Stomach (tissue), 8 donors: ENCODE measurements at regions not wholly inside any gene's neighbourhood (a gene's known extent, or its start where the extent isn't known, plus 50 kb on each side); places are given as distances from the start of the nearest gene placed in this dataset.

ENCODE experiments used
- DNase-seq, 2 donors: peaks; one replicate each; pipeline versions ENCODE4 v3.0.0 to v3.0.0-alpha.2; 2013 to 2019
- H3K27ac ChIP-seq, 5 donors: fragments of 200-600 bp in 4 of 5; sonication (generic) in 4 of 5; one replicate each; pipeline ENCODE4 v1.5.1; 2013 to 2019; ENCODE audit warnings: mild to moderate bottlenecking in 1 of 5, moderate library complexity in 1 of 5
- H3K27me3 ChIP-seq, 3 donors: fragments of 200-600 bp; sonication (generic); one replicate each; pipeline ENCODE4 v1.5.1; 2017 to 2019; ENCODE audit warnings: mixed run types in 1 of 3
- H3K36me3 ChIP-seq, 4 donors: fragments of 200-600 bp; sonication (generic); 1 replicate in 3 of 4; 2 replicates in 1 of 4; pipeline ENCODE4 v1.5.1; 2016 to 2019
- H3K4me1 ChIP-seq, 4 donors: fragments of 200-600 bp; sonication (generic); one replicate each; pipeline ENCODE4 v1.5.1; 2016 to 2019
- H3K4me3 ChIP-seq, 4 donors: fragments of 200-600 bp; sonication (generic) in 3 of 4; one replicate each; pipeline ENCODE4 v1.5.1; 2016 to 2019; ENCODE audit warnings: mild to moderate bottlenecking in 1 of 4
- H3K9me3 ChIP-seq, 4 donors: fragments of 200-600 bp; sonication (generic); one replicate each; pipeline ENCODE4 v1.5.1; 2016 to 2019
- CTCF ChIP-seq, 7 experiments: fragments of 450-650 bp in 4 of 7; fragments of 200-600 bp in 3 of 7; sonication (generic) in 3 of 7; IDR thresholded peaks; one replicate each; pipeline ENCODE4 v1.5.1; 2016 to 2019; ENCODE audit warnings: antibody characterized with exemption in 7 of 7, control low read depth in 2 of 7, mild to moderate bottlenecking in 1 of 7
- EP300 ChIP-seq: sonication (generic); formaldehyde crosslinking; IDR thresholded peaks from one replicate; pipeline ENCODE4 v1.6.1; 2017; ENCODE audit warnings: antibody characterized with exemption
- POLR2A ChIP-seq, 4 donors: fragments of 450-650 bp; IDR thresholded peaks; one replicate each; pipeline ENCODE4 v1.6.1; 2016; ENCODE audit warnings: antibody characterized with exemption in 4 of 4, control low read depth in 2 of 4, mild to moderate bottlenecking in 1 of 4, moderate library complexity in 1 of 4
- POLR2AphosphoS5 ChIP-seq, 3 donors: sonication (generic); formaldehyde crosslinking; IDR thresholded peaks; one replicate each; pipeline ENCODE4 v1.6.1; 2016; ENCODE audit warnings: antibody characterized with exemption in 3 of 3
- WGBS, 5 donors: extraction: QIAGEN DNeasy Blood & Tissue Kit in 3 of 5; methylation state at CpG; one replicate each; pipeline versions ENCODE4 v1.1.5 to v1.1.7; 2013 to 2018; 5-methylcytosine and 5-hydroxymethylcytosine counted together
- intact Hi-C: fragments of 100-400 bp; cut with DNase I; formaldehyde crosslinking; loops from one replicate; pipeline ENCODE4 v1.15.1; 2023; ENCODE audit warnings: low total_unique reads
- donor health status: healthy with polysubstance abuse.
- donor health status: Bipolar disorder and iron deficiency.
- donor health status: healthy.

DNA sequence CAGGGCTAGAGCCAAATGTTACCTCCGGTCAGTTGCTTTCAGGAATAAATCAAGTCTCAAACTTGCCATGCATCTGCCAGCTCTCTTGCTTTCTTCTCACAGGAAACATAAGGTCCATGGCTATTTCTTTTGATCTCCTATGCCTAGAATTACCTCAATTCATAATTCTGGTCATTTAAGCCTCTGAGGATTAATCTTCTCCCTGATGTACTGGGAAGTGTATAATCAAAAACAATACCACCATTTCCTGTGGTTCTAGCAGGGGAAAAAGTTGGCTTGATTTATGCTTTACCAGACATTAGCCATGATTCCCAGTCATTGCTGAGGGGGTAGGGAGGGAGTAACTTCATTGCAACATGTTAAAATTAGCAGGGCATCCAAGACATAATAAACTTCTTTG is 268.7 kb upstream of the EMCN start:
- WGBS, 5 donors, result 59 to 81% (median 73%) methylated on average over 1 of the region's 1 CpG
- Histone ChIP-seq H3K27ac (no peak overlapping the region), H3K27me3 (no peaks in the 10 kb centered on the region), H3K4me1 (peaks cover 0 to 14% (median 0%) of the 10 kb centered on the region in 4 donors), H3K9me3 (no peaks in the 10 kb centered on the region), H3K4me3 (no peak overlapping the region), H3K36me3 (no peaks in the 10 kb centered on the region)
- DNase-seq, result no peak
- intact Hi-C loops, result no loop called here
- TF ChIP-seq POLR2A (IDR thresholded peaks at IDR 0.05) (no peak), CTCF (IDR thresholded peaks at IDR 0.05) (no peak), POLR2AphosphoS5 (IDR thresholded peaks at IDR 0.05) (no peak), EP300 (no peak)

DNA sequence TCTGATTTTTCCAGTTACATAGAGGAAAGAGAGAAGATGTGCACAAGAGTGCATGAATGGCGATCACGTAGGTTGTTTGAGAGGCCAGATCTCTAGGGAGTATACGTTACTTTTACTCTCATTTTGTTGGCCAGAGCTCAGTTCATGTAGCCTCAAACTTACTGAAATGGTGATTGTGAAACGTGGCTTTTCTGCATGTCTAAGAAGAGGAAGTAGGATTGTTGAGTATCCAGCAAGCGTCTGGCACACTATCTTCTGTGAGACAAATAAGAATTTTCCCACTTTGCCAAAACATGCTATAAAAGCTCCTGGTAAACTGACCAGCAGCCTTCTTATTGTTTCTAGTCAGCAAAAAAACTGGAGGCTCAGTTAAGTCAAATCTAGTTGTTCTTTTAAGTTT is 264.5 kb upstream of the EMCN start:
- WGBS, 5 donors, result 38 to 63% (median 43%) methylated on average over 5 of the region's 5 CpGs
- no peak for DNase-seq
- intact Hi-C loops, result no loop called here
- peaks cover 0 to 6% (median 2%) of the 10 kb centered on the region in 4 donors for H3K9me3 ChIP-seq
- no peaks in the 10 kb centered on the region for H3K36me3 ChIP-seq
- H3K27me3 ChIP-seq, result no peaks in the 10 kb centered on the region
- no peak overlapping the region for H3K27ac ChIP-seq
- H3K4me1 ChIP-seq, result peaks cover 0 to 9% (median 0%) of the 10 kb centered on the region in 4 donors
- no peak overlapping the region for H3K4me3 ChIP-seq
- TF ChIP-seq POLR2A (IDR thresholded peaks at IDR 0.05), result no peak
- TF ChIP-seq EP300, result no peak
- no peak for TF ChIP-seq CTCF (IDR thresholded peaks at IDR 0.05)
- TF ChIP-seq POLR2AphosphoS5 (IDR thresholded peaks at IDR 0.05), result no peak

GRCh38 chr4:100781435-100781834 is 263.6 kb upstream of the EMCN start:
- no peaks in the 10 kb centered on the region for H3K27me3 ChIP-seq
- no peak overlapping the region for H3K4me3 ChIP-seq
- no peaks in the 10 kb centered on the region for H3K36me3 ChIP-seq
- no peak overlapping the region for H3K27ac ChIP-seq
- no peak for DNase-seq
- TF ChIP-seq EP300 (no peak), POLR2A (IDR thresholded peaks at IDR 0.05) (no peak), CTCF (IDR thresholded peaks at IDR 0.05) (no peak), POLR2AphosphoS5 (IDR thresholded peaks at IDR 0.05) (no peak)
- peaks cover 0 to 15% (median 3%) of the 10 kb centered on the region in 4 donors for H3K9me3 ChIP-seq
- intact Hi-C loops, result no loop called here
- H3K4me1 ChIP-seq, result peaks cover 0 to 9% (median 0%) of the 10 kb centered on the region in 4 donors

GRCh38 chr4:100780126-100780525 is 262.3 kb upstream of the EMCN start:
- Histone ChIP-seq H3K9me3 (peaks cover 0 to 22% (median 3%) of the 10 kb centered on the region in 4 donors), H3K27me3 (no peaks in the 10 kb centered on the region), H3K36me3 (no peaks in the 10 kb centered on the region), H3K4me3 (no peak overlapping the region), H3K4me1 (peaks cover 0 to 9% (median 0%) of the 10 kb centered on the region in 4 donors), H3K27ac (no peak overlapping the region)
- intact Hi-C loops, result no loop called here
- peak in 1 of 3 donors; percentile 18 for TF ChIP-seq POLR2AphosphoS5 (IDR thresholded peaks at IDR 0.05)
- TF ChIP-seq POLR2A (IDR thresholded peaks at IDR 0.05), result no peak
- DNase-seq, result no peak

DNA sequence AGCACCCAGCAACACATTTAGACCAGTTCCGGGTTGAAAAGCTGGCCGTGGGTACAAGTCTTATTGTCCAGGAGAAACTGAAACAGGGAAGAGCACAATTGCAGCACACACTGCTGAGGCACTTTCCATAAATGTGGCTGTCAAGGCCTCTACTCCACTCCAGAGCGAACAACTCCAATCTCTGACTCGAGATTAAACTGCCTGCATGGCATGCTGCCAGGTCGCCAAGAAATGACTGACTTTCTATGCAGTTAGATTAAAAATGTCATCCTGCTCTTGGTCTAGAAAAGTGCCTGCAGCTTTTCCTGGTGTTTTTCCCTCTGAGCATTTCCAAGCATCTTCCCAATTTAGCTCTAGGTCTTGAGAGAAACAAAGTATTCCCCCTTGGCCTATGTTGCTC is 260.6 kb upstream of the EMCN start:
- intact Hi-C loops, result no loop called here
- Histone ChIP-seq H3K27ac (peak overlapping the region in 2 of 5 donors; percentile 1 to 45), H3K9me3 (peaks cover 0 to 22% (median 3%) of the 10 kb centered on the region in 4 donors), H3K4me3 (no peak overlapping the region), H3K4me1 (peaks cover 0 to 9% (median 0%) of the 10 kb centered on the region in 4 donors), H3K36me3 (no peaks in the 10 kb centered on the region), H3K27me3 (no peaks in the 10 kb centered on the region)
- 30 to 63% (median 44%) methylated on average over 5 of the region's 5 CpGs for WGBS, 5 donors
- DNase-seq, result peak; percentile 48 to 52
- TF ChIP-seq CTCF (IDR thresholded peaks at IDR 0.05), result no peak
- no peak for TF ChIP-seq EP300
- no peak for TF ChIP-seq POLR2A (IDR thresholded peaks at IDR 0.05)
- TF ChIP-seq POLR2AphosphoS5 (IDR thresholded peaks at IDR 0.05), result no peak
